GM12874 (cell line): ENCODE measurements at regions not wholly inside any gene's neighbourhood (a gene's known extent, or its start where the extent isn't known, plus 50 kb on each side); places are given as distances from the start of the nearest gene placed in this dataset.

Experiments
- TF ChIP-seq, protein P1 (sequence below): IDR thresholded peaks from 2 replicates; pipeline ENCODE4 v1.5.1; 2011; ENCODE audit warnings: low read depth, mild to moderate bottlenecking, control low read depth, low read length, moderate library complexity; ENCODE audit not compliant: insufficient read depth

DNA sequence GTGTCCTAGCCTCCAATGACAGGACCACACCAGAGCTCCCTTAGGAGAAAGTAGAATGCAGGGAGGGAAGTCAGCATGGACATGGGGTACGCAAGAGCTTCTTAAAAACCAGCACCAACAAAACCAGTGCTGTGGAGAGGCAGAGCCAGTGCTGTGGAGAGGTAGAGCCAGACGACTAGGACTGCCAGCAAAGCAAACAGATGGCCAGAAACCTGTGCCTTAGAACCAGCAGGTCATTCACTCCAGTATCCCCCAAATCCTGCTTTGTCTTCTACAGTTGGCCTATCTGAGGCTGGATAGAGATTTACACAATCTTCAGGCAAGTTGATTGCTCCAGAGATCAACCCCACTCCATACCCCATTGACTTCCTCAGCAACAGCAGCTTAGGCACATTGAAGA, 459.9 kb upstream of the CAMK1G start:
- TF ChIP-seq, protein P1, sequence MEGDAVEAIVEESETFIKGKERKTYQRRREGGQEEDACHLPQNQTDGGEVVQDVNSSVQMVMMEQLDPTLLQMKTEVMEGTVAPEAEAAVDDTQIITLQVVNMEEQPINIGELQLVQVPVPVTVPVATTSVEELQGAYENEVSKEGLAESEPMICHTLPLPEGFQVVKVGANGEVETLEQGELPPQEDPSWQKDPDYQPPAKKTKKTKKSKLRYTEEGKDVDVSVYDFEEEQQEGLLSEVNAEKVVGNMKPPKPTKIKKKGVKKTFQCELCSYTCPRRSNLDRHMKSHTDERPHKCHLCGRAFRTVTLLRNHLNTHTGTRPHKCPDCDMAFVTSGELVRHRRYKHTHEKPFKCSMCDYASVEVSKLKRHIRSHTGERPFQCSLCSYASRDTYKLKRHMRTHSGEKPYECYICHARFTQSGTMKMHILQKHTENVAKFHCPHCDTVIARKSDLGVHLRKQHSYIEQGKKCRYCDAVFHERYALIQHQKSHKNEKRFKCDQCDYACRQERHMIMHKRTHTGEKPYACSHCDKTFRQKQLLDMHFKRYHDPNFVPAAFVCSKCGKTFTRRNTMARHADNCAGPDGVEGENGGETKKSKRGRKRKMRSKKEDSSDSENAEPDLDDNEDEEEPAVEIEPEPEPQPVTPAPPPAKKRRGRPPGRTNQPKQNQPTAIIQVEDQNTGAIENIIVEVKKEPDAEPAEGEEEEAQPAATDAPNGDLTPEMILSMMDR, result no peak

DNA sequence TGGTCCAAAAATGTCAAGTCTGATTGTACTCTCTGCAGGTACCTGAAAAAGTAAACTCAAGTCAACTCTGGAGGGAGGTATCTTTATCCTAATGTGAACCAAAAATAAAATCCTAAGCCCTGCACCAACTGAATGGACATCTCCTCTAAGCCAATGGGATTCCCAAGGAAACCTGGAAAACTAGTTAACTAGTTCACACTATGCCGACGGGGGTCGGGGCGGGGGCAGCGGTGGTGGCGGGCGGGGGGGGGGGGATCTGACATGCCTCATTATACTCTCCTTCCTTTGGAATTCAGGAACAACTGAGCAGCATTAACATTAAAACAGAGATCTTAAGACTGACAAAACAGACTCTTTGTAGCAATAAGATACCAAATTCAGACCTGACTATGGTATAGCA, 452.6 kb upstream of the CAMK1G start:
- TF ChIP-seq, protein P1, result no peak

DNA sequence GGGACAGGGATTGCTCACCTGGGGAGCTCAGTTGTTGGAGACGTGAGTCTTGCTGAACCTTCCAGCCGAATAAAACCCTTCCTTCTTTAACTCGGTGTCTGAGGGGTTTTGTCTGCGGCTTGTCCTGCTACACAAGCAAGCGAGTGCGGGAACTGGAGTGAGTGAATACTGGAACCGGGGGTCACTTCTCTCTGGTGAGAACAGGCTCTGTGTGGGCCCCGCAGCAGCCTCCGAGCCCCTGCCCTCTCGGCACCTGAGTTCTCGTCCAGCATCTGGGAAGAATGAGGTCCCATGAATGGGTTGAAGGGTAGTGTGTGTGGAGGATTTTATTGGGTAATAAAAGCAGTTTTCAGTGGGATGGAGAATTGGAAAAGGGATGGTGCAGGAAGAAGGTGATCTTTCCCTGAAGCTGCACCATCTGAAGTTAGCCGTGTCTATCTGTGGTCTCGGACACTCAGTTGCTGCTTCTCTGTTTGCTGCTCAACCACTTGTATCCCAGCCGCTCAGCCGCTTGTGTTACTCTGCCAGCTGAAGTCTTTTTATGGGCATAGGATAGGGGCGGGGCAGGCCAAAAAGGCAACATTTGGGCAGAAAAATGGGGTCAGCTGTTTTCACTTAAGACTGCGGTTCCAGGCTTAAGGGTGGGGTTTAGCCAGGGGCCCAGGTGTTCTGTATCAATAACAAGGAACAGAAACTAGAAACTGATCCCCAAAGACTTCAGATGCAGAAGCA, 450.6 kb upstream of the CAMK1G start:
- TF ChIP-seq, protein P1, result no peak

DNA sequence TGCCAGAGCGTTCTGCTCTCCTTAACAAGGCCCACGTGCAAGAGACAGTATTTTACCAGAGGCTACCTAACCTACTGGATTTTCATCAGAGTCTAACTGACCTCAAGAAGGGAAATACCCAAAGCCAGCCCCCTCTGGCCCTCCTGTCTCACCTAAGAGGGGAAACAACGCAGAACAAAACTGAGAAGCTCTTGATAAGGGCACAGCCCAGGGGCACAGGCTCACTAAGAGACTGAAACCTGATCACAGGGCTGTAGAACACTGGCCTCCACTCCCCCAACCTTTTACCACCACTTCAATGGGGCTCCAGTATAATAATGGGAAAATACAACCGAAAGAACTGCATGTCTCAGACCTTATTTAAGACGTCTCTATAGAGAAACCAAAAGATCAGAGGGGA, 449.5 kb upstream of the CAMK1G start:
- TF ChIP-seq, protein P1, result no peak

DNA sequence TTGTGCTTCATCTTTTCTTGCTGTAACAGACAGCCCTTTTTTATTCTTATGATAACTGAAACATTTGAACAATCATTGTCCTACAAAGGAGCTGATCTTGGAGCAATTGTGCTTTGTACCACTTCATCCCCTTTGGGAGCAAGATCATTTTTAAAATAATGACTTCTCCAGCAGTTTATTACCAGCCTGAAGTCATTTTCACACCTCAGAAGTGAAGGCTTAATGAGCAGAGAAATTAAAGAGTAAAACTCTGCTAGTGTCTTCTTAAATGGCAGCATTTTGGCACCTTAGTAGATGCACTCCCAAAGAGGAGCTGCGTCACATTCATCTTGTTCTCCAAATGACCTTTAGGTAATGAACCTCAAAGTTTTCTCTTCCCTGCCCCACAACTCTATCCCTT, 439.6 kb upstream of the CAMK1G start:
- TF ChIP-seq, protein P1, result no peak

DNA sequence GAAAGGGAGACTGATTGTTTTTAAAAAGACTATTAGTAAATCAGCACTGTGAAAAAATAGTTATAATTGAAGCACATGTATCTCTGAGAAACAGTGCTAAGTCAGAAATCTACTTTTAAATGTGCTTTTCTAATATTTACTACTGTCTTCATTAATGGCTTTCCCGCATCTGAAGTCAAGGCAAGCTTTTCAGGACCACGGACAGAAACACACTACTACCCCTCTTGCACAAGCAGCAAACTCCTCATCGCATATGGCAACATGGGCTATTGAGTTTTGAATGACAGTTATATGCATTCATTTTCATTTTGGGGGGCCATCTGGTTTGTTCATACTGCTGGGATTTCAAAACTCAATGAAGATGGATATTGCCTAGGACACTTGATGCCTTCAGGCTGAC, 433.4 kb upstream of the CAMK1G start:
- TF ChIP-seq, protein P1, result no peak

DNA sequence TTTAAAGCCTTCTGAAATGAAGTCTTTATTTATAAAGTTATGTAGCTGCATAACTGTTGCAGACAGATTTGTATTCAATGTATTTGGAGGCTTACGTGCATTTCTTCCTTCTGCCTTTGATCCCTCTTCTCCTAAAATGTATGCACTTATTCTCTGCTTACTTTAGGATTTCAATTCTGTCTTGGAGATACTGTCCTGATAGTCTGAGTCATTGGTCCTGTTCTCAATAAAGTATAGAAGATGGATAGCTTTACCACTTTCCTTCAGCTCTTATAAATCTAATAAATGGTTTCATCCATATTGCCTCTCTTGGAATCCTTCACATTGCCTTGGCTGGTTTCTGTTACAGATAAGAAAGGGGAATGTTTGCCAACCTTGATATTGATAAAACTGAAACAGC, 430.1 kb upstream of the CAMK1G start:
- TF ChIP-seq, protein P1, result no peak
